ENCODE measurements at regions not wholly inside any gene's neighbourhood (a gene's known extent, or its start where the extent isn't known, plus 50 kb on each side); places are given as distances from the start of the nearest gene placed in this dataset.
A peak's percentile ranks its signal among the peaks of the same experiment; 100 is the strongest.
"Not testable (repeated sequence)": the region's sequence is repeated elsewhere in the genome, so short reads cannot be mapped to it uniquely, and the experiment has no call there.

DNA sequence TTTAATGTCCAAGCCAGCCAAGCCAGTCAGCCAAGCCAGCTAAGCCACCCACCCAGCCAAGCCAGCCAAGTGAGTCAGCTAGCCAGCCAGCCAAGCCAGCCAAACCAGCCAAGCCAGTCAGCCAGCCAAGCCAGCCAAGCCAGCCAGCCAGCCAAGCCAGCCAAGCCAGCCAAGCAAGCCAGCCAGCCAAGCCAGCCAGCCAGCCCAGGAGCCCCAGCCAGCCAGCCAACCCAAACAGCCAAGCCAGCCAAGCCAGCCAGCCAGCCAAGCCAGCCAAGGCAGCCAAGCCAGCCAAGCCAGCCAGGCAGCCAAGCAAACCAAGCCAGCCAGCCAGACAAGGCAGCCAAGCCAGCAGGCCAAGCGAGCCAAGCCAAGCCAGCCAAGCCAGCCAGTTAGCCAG, 352.1 kb upstream of the PLGLB2 start:
- H3K36me3 ChIP-seq (ENCODE audit: control insufficient read depth in 2 of 2, extremely low read depth in 1 of 2, insufficient read depth in 2 of 2, low read length in 2 of 2); dilution Hi-C loops (cut with MboI; ENCODE audit: extremely low pct_ligation_motif_present, low sequenced_read_pairs); H3K4me3 ChIP-seq (replicated peaks in 1 of 3; ENCODE audit: insufficient read depth in 1 of 3, low read depth in 1 of 3, low read length in 3 of 3); FAIRE-seq; H4K20me1 ChIP-seq (replicated peaks; ENCODE audit: control insufficient read depth, extremely low read depth, insufficient read depth, low read length); H3K79me2 ChIP-seq (ENCODE audit: control insufficient read depth, insufficient read depth, low read length); H3K4me2 ChIP-seq (ENCODE audit: insufficient read depth, low read length); H2AFZ ChIP-seq (ENCODE audit: low read depth, low read length); H3K27ac ChIP-seq (ENCODE audit: insufficient read depth, low read depth, low read length); H3K9me3 ChIP-seq (replicated peaks; ENCODE audit: control insufficient read depth, insufficient read depth, low read length); BruUV-seq (replicated peaks); H3K4me1 ChIP-seq (ENCODE audit: control insufficient read depth, extremely low read depth, insufficient read depth, low read length); CTCF ChIA-PET; intact Hi-C loops (cut with micrococcal nuclease); H3K9me1 ChIP-seq (replicated peaks; ENCODE audit: control insufficient read depth, extremely low read depth, insufficient read depth, low read length); DNase-seq (ENCODE audit: low read depth, low spot score); POLR2A ChIA-PET; H3K27me3 ChIP-seq (ENCODE audit: control insufficient read depth in 2 of 2, insufficient read depth in 2 of 2, low read length in 2 of 2); H3K9ac ChIP-seq (replicated peaks; ENCODE audit: extremely low read depth, insufficient read depth, low read length): not testable (repeated sequence)

DNA sequence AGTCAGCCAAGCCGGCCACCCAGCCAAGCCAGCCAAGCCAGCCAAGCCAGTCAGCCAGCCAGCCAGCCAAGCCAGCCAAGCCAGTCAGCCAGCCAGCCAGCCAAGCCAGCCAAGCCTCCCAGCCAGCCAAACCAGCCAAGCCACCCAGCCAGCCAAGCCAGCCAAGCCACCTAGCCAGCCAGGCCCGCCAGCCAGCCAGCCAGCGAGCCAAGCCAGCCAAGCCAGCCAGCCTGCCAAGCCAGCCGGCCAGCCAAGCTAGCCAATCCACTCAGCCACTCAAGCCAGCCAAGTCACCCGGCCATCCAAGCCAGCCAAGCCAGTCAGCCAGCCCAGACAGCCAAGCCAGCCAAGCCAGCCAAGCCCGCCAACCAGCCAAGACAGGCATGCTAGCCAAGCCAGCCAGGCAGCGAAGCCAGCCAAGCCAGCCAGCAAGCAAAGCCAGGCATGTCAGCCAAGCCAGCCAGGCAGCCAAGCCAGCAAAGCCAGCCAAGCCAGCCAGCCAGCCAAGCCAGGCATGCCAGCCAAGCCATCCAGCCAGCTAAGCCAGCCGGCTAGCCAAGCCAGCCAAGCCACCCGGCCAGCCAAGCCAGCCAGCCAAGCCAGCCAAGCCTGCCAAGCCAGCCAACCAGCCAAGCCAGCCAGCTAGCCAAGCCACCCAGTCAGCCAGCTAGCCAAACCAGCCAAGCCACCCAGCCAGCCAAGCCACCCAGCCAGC, 351.2 kb upstream of the PLGLB2 start:
- dilution Hi-C loops (cut with MboI; ENCODE audit: extremely low pct_ligation_motif_present, low sequenced_read_pairs); H3K4me3 ChIP-seq (replicated peaks in 1 of 3; ENCODE audit: insufficient read depth in 1 of 3, low read depth in 1 of 3, low read length in 3 of 3); intact Hi-C loops (cut with micrococcal nuclease); H3K4me2 ChIP-seq (ENCODE audit: insufficient read depth, low read length); H3K27me3 ChIP-seq (ENCODE audit: control insufficient read depth in 2 of 2, insufficient read depth in 2 of 2, low read length in 2 of 2); H3K9ac ChIP-seq (replicated peaks; ENCODE audit: extremely low read depth, insufficient read depth, low read length); H3K79me2 ChIP-seq (ENCODE audit: control insufficient read depth, insufficient read depth, low read length); POLR2A ChIA-PET; BruUV-seq (replicated peaks); H3K27ac ChIP-seq (ENCODE audit: insufficient read depth, low read depth, low read length); CTCF ChIA-PET; H3K9me1 ChIP-seq (replicated peaks; ENCODE audit: control insufficient read depth, extremely low read depth, insufficient read depth, low read length); H3K36me3 ChIP-seq (ENCODE audit: control insufficient read depth in 2 of 2, extremely low read depth in 1 of 2, insufficient read depth in 2 of 2, low read length in 2 of 2); H3K9me3 ChIP-seq (replicated peaks; ENCODE audit: control insufficient read depth, insufficient read depth, low read length); H2AFZ ChIP-seq (ENCODE audit: low read depth, low read length); DNase-seq (ENCODE audit: low read depth, low spot score); H4K20me1 ChIP-seq (replicated peaks; ENCODE audit: control insufficient read depth, extremely low read depth, insufficient read depth, low read length); H3K4me1 ChIP-seq (ENCODE audit: control insufficient read depth, extremely low read depth, insufficient read depth, low read length): not testable (repeated sequence)
- FAIRE-seq = peak; percentile 66

DNA sequence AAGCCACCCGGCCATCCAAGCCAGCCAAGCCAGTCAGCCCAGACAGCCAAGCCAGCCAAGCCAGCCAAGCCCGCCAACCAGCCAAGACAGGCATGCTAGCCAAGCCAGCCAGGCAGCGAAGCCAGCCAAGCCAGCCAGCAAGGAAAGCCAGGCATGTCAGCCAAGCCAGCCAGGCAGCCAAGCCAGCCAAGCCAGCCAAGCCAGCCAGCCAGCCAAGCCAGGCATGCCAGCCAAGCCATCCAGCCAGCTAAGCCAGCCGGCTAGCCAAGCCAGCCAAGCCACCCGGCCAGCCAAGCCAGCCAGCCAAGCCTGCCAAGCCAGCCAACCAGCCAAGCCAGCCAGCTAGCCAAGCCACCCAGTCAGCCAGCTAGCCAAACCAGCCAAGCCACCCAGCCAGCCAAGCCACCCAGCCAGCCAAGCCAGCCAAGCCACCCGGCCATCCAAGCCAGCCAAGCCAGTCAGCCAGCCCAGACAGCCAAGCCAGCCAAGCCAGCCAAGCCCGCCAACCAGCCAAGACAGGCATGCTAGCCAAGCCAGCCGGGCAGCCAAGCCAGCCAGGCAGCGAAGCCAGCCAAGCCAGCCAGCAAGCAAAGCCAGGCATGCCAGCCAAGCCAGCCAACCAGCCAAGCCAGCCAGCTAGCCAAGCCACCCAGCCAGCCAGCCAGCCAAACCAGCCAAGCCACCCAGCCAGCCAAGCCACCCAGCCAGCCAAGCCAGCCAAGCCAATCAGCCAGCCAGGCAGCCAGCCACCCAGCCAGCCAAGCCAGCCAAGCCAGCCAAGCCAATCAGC, 350.4 kb upstream of the PLGLB2 start:
- not testable (repeated sequence) for FAIRE-seq

DNA sequence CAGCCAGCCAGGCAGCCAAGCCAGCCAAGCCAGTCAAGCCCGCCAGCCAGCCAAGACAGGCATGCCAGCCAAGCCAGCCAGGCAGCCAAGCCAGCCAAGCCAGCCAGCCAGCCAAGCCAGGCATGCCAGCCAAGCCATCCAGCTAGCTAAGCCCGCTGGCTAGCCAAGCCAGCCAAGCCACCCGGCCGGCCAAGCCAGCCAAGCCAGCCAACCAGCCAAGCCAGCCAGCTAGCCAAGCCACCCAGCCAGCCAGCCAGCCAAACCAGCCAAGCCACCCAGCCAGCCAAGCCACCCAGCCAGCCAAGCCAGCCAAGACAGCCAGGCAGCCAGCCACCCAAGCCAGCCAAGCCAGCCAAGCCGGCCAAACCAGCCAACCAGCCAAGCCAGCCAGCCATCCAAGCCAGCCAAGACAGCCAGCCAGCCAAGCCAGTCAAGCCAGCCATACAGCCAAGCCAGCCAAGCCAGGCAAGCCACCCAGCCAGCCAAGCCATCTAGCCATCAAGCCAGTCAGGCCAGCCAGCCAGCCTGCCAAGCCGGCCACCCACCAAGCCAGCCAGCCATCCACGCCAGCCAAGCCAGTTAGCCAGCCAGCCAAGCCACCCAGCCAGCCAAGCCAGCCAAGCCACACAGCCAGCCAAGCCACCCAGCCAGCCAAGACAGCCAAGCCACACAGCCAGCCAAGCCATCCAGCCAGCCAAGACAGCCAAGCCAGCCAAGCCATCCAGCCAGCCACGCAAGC, 349.2 kb upstream of the PLGLB2 start:
- H3K9me3 ChIP-seq (replicated peaks; ENCODE audit: control insufficient read depth, insufficient read depth, low read length); H3K4me2 ChIP-seq (ENCODE audit: insufficient read depth, low read length); H3K4me3 ChIP-seq (replicated peaks in 1 of 3; ENCODE audit: insufficient read depth in 1 of 3, low read depth in 1 of 3, low read length in 3 of 3); H3K9ac ChIP-seq (replicated peaks; ENCODE audit: extremely low read depth, insufficient read depth, low read length); BruUV-seq (replicated peaks); FAIRE-seq; H3K4me1 ChIP-seq (ENCODE audit: control insufficient read depth, extremely low read depth, insufficient read depth, low read length); H2AFZ ChIP-seq (ENCODE audit: low read depth, low read length); DNase-seq (ENCODE audit: low read depth, low spot score); H4K20me1 ChIP-seq (replicated peaks; ENCODE audit: control insufficient read depth, extremely low read depth, insufficient read depth, low read length); H3K36me3 ChIP-seq (ENCODE audit: control insufficient read depth in 2 of 2, extremely low read depth in 1 of 2, insufficient read depth in 2 of 2, low read length in 2 of 2); H3K79me2 ChIP-seq (ENCODE audit: control insufficient read depth, insufficient read depth, low read length); H3K27me3 ChIP-seq (ENCODE audit: control insufficient read depth in 2 of 2, insufficient read depth in 2 of 2, low read length in 2 of 2); H3K9me1 ChIP-seq (replicated peaks; ENCODE audit: control insufficient read depth, extremely low read depth, insufficient read depth, low read length); CTCF ChIA-PET; intact Hi-C loops (cut with micrococcal nuclease); POLR2A ChIA-PET; dilution Hi-C loops (cut with MboI; ENCODE audit: extremely low pct_ligation_motif_present, low sequenced_read_pairs); H3K27ac ChIP-seq (ENCODE audit: insufficient read depth, low read depth, low read length): not testable (repeated sequence)

More for the DNA sequence above, 350.4 kb upstream of the PLGLB2 start:
- H3K9me1 ChIP-seq (replicated peaks; ENCODE audit: control insufficient read depth, extremely low read depth, insufficient read depth, low read length); H3K79me2 ChIP-seq (ENCODE audit: control insufficient read depth, insufficient read depth, low read length); DNase-seq (ENCODE audit: low read depth, low spot score); H3K4me1 ChIP-seq (ENCODE audit: control insufficient read depth, extremely low read depth, insufficient read depth, low read length); H3K27me3 ChIP-seq (ENCODE audit: control insufficient read depth in 2 of 2, insufficient read depth in 2 of 2, low read length in 2 of 2); POLR2A ChIA-PET; CTCF ChIA-PET; H3K9me3 ChIP-seq (replicated peaks; ENCODE audit: control insufficient read depth, insufficient read depth, low read length); H4K20me1 ChIP-seq (replicated peaks; ENCODE audit: control insufficient read depth, extremely low read depth, insufficient read depth, low read length); intact Hi-C loops (cut with micrococcal nuclease); H3K36me3 ChIP-seq (ENCODE audit: control insufficient read depth in 2 of 2, extremely low read depth in 1 of 2, insufficient read depth in 2 of 2, low read length in 2 of 2); H3K4me2 ChIP-seq (ENCODE audit: insufficient read depth, low read length); BruUV-seq (replicated peaks); H3K9ac ChIP-seq (replicated peaks; ENCODE audit: extremely low read depth, insufficient read depth, low read length); dilution Hi-C loops (cut with MboI; ENCODE audit: extremely low pct_ligation_motif_present, low sequenced_read_pairs); H2AFZ ChIP-seq (ENCODE audit: low read depth, low read length); H3K4me3 ChIP-seq (replicated peaks in 1 of 3; ENCODE audit: insufficient read depth in 1 of 3, low read depth in 1 of 3, low read length in 3 of 3); H3K27ac ChIP-seq (ENCODE audit: insufficient read depth, low read depth, low read length): not testable (repeated sequence)
